NCI-H345 treated with DMSO at 0.1 percent for 48 hours (cell line): ENCODE measurements at regions not wholly inside any gene's neighbourhood (a gene's known extent, or its start where the extent isn't known, plus 50 kb on each side); places are given as distances from the start of the nearest gene placed in this dataset.
"Not testable (repeated sequence)": the region's sequence is repeated elsewhere in the genome, so short reads cannot be mapped to it uniquely, and the experiment has no call there.

Source experiments
- DNase-seq: peaks from one replicate; lab custom pipeline; 2025; ENCODE audit not compliant: unreplicated experiment; lab: John Stamatoyannopoulos, UW

DNA sequence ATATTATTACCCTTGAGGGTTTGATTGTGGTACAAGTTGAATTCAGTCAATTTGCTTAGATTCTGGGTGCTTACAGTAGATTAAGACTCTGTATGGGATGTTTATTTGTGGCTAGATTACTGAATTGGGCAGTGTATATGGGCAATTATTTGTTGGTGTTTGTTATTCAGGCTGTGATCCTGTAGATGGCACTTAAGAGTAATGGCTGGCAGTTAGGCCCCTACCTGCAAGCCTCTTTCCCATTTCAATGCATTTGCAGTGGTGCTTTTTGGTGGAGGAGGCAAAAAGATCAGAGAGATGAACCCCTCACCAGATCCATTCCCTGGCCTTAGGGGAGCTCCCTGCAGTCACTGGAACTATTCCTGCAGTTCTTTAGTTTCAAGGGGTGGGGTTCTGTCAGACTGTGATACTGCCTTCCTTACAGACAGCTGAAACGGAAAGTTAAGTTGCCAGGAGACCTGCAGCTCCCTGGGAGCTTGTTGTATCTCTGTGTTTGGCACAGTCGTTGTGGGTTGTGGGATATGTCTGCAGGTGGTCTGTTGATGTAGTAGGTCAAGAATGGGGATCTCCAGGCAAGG, 199.5 kb downstream of the AASDHPPT start:
- no peak for DNase-seq

DNA sequence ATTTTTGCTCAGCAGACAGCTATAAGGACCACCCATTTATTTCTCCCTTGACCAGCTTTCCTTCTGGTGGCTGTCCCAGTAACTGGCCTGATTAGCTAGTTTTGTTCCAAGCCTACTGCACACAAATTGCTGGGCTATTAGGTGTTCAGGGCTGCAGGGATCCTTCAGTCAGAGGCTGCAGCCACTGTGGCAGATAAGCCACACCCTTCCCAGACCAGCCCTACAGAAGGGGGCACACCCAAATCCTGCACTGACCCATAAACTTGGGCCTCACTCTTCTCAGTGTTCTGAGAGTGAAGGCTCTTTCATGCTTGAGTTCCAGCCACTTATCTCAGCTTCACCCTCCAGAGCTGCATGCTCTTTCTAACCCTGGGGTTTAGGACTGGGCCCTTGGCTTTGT, 200.0 kb downstream of the AASDHPPT start:
- DNase-seq = no peak

- no peak for DNase-seq
These were observed 200.9 kb downstream of the AASDHPPT start for GRCh38 chr11:106278391-106278790.

GRCh38 chr11:106280036-106280435, 202.6 kb downstream of the AASDHPPT start:
- DNase-seq = no peak

GRCh38 chr11:106281455-106282173, 204.2 kb downstream of the AASDHPPT start:
- DNase-seq = no peak

DNA sequence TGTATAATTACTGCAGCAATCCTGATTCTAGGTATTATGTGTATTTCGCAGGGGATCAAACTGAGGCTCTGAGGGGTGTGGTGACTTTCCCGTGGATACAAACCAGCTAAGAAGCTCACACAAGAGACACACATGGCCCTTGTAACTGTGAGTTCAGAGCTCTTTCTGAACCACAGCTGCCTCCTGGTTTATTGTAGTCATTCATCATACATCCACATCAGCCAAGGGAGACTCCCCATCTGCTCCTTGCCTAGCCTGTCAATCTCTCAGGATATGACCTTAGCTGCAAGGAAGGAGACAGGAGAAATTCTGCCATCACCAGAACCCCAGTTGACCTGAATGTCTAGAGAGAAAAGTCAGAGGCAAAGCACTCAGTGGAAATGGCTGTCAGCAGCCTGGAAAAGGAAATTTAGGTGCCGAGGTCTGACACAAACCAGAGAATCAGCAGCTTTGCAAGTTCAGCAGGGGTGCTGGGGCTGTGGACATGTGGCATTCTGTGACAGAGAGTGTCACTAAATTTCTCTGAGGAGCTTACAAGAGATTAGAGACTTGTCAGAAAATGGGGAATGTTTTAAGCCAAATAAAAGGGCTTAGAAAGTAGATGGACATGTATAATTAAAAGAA, 209.5 kb downstream of the AASDHPPT start:
- DNase-seq = no peak

DNA sequence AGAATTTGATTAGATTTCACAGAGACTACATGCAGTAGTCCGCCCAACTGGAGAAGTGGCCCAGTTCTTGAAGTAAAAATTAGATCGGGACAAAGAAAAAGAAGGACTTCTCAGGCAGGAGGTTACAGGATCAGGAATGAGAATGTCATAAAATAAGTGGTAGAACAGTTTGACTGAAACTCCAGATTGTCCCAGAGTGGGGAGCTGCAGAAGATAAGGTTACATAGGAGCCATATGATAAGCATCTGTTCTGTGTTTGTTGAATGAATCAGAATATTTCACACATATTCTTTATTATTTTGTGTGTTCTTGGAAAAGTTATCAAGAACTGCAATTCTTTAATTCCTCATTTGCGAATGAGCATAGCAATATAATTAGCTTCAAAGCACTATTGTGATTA, 210.6 kb downstream of the AASDHPPT start:
- DNase-seq = no peak

DNA sequence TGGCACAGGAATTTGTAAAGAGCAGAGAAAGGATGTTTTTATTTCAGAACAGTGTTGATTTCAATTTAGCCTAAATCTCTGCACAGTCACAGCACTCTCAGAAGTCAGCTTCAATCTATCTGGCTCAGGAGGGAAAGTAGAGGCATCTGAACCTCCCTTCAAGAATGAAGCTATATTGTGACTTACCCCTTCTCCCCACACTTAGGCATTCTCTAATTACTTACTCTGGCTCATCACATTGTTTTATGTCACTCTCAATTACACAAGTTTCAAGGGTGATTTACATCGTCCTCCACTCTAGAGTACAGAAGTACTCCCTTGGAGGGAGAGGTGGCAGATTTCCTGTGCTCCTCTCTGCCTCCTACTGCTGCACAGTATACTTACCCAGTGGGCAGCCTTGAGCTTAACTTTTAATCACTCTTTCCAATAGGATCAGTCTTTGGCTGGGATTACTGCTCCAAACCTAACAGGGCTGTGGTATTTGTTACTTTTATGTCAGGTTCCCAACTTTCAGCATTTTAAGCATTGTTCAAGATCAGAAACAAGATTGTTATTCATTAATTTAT, 211.4 kb downstream of the AASDHPPT start:
- DNase-seq = no peak

GRCh38 chr11:106292526-106292925, 215.1 kb downstream of the AASDHPPT start:
- no peak for DNase-seq

GRCh38 chr11:106295974-106296373, 218.5 kb downstream of the AASDHPPT start:
- no peak for DNase-seq

- DNase-seq = no peak
These were observed 225.0 kb downstream of the AASDHPPT start for GRCh38 chr11:106302416-106302815.

DNA sequence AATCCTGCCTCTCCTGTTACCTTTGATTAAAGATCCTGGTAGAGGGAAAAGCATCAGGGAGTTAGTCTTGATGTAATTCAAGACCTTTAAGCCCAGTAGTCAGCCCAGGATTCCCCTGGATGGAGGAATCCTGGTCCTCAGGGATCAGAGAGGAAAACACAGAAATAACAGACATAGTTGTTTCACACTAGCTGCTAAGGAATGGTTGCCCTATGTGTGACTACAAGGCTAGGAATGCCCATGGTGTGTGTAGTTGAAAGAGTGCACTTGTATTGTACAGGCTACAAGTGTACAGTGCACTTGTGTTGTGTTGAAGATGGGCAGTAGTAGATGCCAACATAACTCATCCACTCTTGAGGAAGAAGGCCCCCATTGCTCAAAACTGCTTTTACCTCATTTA, 226.8 kb downstream of the AASDHPPT start:
- no peak for DNase-seq

- no peak for DNase-seq
These were observed 228.0 kb downstream of the AASDHPPT start for GRCh38 chr11:106305458-106305857.

DNA sequence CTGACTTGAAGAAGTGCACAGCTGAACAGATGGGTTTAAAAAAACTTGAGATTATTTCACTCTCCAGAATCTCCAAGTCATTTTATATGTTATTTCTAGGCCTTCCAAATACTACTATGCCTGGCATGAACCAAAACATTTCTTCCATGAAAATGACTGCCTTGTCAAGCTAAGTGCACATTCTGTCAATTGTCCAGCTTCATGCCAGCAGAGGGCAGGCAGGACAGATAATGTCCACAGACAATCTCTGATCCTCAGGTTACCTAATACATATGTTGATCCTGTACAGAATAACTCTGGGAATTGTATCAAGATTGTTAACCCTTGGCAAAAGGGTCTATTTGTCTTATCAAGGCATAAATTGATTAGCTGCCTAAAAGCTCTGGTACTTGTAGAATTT, 229.5 kb downstream of the AASDHPPT start:
- DNase-seq = no peak

DNA sequence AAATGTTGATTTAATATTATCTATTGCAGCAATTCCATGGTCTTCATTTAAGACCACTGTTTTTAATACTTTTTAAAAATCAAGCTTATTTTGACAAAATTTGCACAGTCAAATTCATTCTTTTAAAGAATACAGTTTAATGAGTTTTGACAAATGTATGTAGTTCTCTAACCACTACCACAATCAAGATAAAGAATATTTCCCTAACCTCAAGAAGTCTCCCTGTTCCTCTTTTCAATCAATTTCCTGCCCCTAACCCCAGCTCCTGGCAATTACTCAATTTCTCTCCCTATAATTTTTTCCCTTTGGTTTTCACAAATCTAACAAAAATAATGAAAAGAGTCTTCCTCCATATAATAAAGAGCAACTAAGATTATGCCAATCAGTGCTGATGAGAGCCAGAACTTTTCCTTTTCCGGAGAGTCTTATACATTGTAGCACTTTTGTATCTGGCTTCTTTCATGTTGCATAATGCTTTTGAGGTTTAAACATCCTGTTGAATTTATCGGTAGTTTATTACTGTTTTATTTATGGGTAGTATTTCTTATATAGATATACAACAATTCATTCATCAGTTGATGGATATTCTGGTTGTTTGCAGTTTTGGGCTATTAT, 231.7 kb downstream of the AASDHPPT start:
- DNase-seq = no peak

DNA sequence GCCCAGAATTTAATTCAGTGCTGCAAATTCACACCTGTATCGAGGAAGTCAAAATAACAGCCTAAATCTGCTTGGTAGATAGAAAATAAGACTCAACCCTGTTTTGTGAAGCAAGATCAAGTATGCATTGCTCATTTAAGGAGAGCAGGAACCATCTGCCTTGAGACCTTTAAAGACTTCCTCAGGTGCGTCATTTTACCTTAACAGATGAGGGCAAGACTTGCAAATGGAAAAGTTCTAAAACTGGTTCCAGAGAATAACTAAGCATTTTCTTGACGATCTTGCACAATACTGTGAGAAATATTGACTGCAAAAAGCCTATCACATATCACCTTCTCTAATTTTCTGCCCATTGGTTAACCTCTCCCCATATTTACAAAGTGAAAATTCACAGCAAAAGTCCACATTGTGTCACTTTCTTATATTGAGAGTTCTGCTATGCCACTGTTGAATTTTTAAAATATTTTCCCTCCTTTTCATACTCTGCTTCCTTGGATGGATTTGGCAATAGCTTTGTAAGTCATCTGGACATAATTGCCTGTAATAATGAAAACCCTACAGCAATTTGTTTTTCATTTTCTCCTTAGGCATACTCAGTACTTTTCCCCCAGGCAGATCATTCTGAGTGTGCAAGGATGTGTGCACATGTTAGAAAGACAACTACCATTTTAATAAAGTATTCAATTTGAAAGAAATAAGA, 234.2 kb downstream of the AASDHPPT start:
- DNase-seq = no peak

- not testable (repeated sequence) for DNase-seq
These were observed 239.8 kb downstream of the AASDHPPT start for GRCh38 chr11:106317208-106317773.

GRCh38 chr11:106321601-106322000, 244.1 kb downstream of the AASDHPPT start:
- DNase-seq = no peak

DNA sequence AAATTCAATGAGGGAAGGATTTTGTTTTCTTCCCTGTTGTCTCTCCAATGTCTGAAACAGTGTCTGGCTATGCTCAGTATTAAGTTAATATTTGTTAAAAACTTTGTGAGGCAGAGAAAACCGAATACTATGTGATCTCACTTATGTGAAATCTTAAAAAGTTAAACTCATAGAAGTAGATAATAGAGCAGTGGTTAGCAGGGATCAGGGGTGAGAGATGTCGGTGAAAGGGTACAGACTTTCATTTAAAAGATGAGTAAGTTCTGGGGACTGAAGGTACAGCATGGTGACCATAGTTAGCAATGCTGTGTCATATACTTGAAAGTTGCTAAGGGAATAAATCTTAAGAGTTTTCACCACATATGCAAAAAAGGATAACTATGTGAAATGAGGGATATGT, 244.6 kb downstream of the AASDHPPT start:
- no peak for DNase-seq

DNA sequence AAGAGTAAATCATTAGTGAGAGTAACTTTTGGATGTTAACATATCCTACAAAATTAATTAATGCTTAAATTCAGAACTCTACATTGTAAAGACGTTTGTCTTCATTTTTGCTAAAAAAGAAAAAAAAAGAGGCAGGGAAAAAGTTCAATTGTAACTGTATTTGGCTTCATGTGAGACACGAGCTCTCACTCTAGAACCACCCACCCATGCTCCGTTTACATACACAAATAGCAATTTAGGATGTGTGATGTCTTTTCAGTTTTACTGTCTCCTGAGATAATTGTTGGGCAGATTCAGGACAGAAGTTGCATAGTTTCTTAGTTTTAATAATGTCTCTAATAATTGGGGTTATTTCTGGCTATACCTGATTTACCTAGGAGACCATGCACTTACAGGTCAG, 248.6 kb downstream of the AASDHPPT start:
- DNase-seq = no peak

- DNase-seq = no peak
These were observed 249.7 kb downstream of the AASDHPPT start for GRCh38 chr11:106327134-106327533.
